RWPE1 (cell line): ENCODE measurements at regions not wholly inside any gene's neighbourhood (a gene's known extent, or its start where the extent isn't known, plus 50 kb on each side); places are given as distances from the start of the nearest gene placed in this dataset.
A peak's percentile ranks its signal among the peaks of the same experiment; 100 is the strongest.

Source experiments
- CTCF ChIA-PET: fragments of 350-600 bp; sonication (Branson Sonifier 250); formaldehyde crosslinking; extraction: SDS; loops from one replicate; lab custom pipeline; 2021; lab: Yijun Ruan, JAX
- POLR2A ChIA-PET: fragments of 400-600 bp; formaldehyde crosslinking; extraction: SDS; loops from one replicate; lab custom pipeline; 2020; ENCODE audit warnings: antibody characterized with exemption; ENCODE audit not compliant: low non-redundant PET; lab: Yijun Ruan, JAX
- DNase-seq: peaks from one replicate; pipeline ENCODE4 v3.0.0; 2012; ENCODE audit warnings: low spot score
- H3K27ac ChIP-seq: fragments of 450-650 bp; 2 replicates; pipeline ENCODE4 v1.5.1; 2017
- TF ChIP-seq, protein P1 (sequence below): fragments of 450-650 bp; conservative IDR thresholded peaks from 2 replicates; pipeline ENCODE4 v1.5.1; 2017; ENCODE audit warnings: low read depth, mild to moderate bottlenecking

DNA sequence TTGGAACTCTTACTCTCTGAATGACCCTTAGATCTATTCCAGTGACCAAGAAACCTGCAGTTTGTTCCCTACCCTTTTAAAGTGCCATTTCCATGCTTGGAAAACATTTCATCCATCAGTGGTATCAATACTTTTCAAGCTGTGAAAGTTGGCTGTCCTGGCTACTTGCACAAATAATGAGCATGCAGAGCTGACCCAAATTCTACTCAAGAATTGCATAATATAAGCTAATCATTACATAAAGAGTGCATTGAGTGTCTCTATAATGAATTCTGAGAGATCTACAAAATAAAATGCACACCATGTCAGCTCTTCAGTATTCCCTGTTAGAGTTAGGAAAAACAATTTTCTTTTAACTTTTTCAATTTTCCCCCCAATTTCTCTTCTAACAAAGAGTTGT, 181.3 kb upstream of the HS3ST5 start:
- TF ChIP-seq, protein P1, sequence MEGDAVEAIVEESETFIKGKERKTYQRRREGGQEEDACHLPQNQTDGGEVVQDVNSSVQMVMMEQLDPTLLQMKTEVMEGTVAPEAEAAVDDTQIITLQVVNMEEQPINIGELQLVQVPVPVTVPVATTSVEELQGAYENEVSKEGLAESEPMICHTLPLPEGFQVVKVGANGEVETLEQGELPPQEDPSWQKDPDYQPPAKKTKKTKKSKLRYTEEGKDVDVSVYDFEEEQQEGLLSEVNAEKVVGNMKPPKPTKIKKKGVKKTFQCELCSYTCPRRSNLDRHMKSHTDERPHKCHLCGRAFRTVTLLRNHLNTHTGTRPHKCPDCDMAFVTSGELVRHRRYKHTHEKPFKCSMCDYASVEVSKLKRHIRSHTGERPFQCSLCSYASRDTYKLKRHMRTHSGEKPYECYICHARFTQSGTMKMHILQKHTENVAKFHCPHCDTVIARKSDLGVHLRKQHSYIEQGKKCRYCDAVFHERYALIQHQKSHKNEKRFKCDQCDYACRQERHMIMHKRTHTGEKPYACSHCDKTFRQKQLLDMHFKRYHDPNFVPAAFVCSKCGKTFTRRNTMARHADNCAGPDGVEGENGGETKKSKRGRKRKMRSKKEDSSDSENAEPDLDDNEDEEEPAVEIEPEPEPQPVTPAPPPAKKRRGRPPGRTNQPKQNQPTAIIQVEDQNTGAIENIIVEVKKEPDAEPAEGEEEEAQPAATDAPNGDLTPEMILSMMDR = no peak
- CTCF ChIA-PET = interaction anchor here (0.6 kb wide), 1 partner anchor 466 kb away, joined by 5 read pairs; no protein-coding TSS in a partner anchor
- no peak for DNase-seq
- no peak overlapping the region for H3K27ac ChIP-seq
- POLR2A ChIA-PET = interaction anchor here (0.6 kb wide), 1 partner anchor 368 kb away, joined by 3 read pairs; no protein-coding TSS in a partner anchor

DNA sequence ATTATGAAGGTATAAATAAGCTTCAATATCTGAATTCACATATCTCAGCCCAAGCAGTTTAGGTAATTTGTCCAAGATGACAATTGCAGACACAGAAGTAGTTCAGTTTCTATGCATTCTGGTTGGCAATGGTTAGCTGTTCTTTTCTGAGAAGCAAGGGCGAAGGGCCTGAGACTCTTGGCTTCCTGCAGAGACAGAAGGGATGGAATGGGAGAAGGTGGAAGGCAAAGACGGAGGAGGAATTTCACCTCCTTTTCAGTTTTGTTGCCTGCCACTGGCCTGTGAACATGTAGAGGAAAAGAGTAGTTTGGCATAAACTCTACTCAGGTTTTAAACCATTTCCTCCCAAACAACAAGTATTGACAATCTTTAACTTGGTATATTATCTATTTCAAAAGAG, 180.7 kb upstream of the HS3ST5 start:
- ChIA-PET CTCF (no interaction called here), POLR2A (interaction anchor here (0.6 kb wide), 1 partner anchor 367 kb away, joined by 3 read pairs; no protein-coding TSS in a partner anchor)
- TF ChIP-seq, protein P1 = no peak

DNA sequence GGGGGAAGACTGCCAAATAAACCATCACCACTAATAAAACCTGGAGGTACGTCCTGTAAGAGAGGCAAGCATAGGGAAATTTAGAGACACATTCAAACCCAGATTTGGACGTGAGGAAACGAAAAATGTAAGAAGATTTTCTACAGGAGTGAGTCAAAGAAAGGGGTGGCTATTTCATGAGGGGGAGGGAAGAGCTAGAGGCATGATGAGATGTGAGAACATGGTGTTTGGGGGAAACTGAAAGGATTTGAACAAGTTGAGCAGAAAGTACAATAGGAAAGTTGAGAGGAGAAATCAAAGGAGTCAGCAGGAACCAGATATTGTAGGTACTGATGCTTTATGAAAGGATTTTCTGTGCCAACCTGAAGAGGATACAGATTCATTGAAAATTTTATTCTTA, 179.1 kb upstream of the HS3ST5 start:
- TF ChIP-seq, protein P1 = no peak
- ChIA-PET CTCF (interaction anchor here (0.6 kb wide), 1 partner anchor 1348 kb away, joined by 3 read pairs; no protein-coding TSS in a partner anchor), POLR2A (no interaction called here)
- no peak for DNase-seq
- no peak overlapping the region for H3K27ac ChIP-seq

More for the DNA sequence above, 180.7 kb upstream of the HS3ST5 start:
- DNase-seq = no peak
- no peak overlapping the region for H3K27ac ChIP-seq

DNA sequence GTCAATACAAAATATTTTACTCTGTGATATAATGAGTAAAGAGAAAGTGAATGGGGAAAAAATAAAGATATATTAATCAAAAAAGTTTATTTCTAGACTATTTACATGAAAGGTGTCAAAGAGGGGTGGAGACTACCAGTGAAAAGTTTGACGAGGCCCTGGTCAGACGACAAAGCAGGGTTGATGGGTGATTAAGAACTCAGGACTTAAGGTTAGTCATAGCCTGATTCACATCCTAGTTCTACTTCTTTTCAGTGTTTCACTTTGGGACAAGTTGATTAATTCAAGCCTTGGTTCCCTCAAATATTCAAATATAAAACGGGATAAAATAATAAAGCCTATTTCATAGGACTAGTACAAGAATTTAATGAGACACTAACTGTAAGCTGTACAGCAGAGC, 178.2 kb upstream of the HS3ST5 start:
- POLR2A ChIA-PET = no interaction called here
- CTCF ChIA-PET = no interaction called here
- no peak overlapping the region for H3K27ac ChIP-seq
- TF ChIP-seq, protein P1 = no peak
- DNase-seq = peak; percentile 1

DNA sequence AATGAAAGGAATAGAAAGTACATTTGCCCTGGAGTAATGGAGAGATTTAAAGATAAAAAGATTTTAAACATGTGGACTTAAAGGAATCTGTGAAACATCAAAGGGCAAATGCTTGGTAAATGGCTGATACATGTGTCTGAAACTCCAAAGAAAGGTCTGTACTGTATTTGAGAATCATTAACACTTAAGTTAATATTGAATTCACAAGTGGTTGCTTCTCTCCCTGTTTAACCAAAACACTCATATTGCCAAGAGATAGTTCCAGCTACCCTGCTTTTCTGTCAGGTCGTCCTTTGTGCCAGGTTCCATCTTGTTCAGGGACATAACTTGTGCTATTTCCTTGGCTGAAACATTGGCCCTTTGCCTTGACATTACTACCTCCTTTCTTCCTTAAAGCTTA, 171.3 kb upstream of the HS3ST5 start:
- no peak for DNase-seq
- no peak overlapping the region for H3K27ac ChIP-seq
- TF ChIP-seq, protein P1 = no peak
- ChIA-PET CTCF (no interaction called here), POLR2A (no interaction called here)

DNA sequence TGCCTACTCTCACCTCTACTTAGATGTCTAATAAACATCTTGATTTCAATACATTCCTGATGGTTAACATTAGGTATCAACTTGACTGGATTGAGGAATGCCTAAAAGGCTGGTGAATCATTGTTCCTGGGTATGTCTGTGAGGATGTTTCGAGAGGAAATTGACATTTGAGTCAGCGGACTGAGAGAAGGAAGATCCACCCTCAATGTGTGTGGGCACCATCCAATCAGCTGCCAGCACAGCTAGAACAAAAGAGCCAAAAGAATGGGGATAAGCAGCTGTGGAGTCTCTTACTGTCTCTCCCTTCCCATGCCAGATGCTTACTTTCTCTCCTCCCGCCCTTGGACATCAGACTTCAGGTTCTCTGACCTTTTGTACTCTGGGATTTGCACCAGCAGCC, 128.6 kb upstream of the HS3ST5 start:
- DNase-seq = no peak
- TF ChIP-seq, protein P1 = no peak
- POLR2A ChIA-PET = no interaction called here
- CTCF ChIA-PET = no interaction called here
- no peak overlapping the region for H3K27ac ChIP-seq
